ENCODE measurements at regions not wholly inside any gene's neighbourhood (a gene's known extent, or its start where the extent isn't known, plus 50 kb on each side); places are given as distances from the start of the nearest gene placed in this dataset.
A peak's percentile ranks its signal among the peaks of the same experiment; 100 is the strongest.
"Not testable (repeated sequence)": the region's sequence is repeated elsewhere in the genome, so short reads cannot be mapped to it uniquely, and the experiment has no call there.

GRCh38 chr2:89537862-89538261 is 846.4 kb downstream of the RPIA start:
- DNase-seq = not testable (repeated sequence)

GRCh38 chr2:89544110-89544509 is 852.6 kb downstream of the RPIA start:
- DNase-seq = not testable (repeated sequence)

GRCh38 chr2:89579154-89579553 is 887.7 kb downstream of the RPIA start:
- not testable (repeated sequence) for DNase-seq

- peak; percentile 29 for DNase-seq
Observed at GRCh38 chr2:89582816-89583215, 891.3 kb downstream of the RPIA start.

GRCh38 chr2:89584046-89584445 is 892.6 kb downstream of the RPIA start:
- not testable (repeated sequence) for DNase-seq

GRCh38 chr2:89584868-89585557 is 893.5 kb downstream of the RPIA start:
- DNase-seq = not testable (repeated sequence)

GRCh38 chr2:89585558-89585920 is 894.1 kb downstream of the RPIA start:
- DNase-seq = peak; percentile 44

- DNase-seq = peak; percentile 7
Observed at GRCh38 chr2:89599843-89600242, 908.4 kb downstream of the RPIA start.

- DNase-seq = not testable (repeated sequence)
Observed at GRCh38 chr2:89606514-89606913, 915.0 kb downstream of the RPIA start.

GRCh38 chr2:89610207-89610926 is 918.9 kb downstream of the RPIA start:
- not testable (repeated sequence) for DNase-seq

- not testable (repeated sequence) for DNase-seq
Observed at GRCh38 chr2:89610927-89611515, 919.5 kb downstream of the RPIA start.

GRCh38 chr2:89611710-89612109 is 920.2 kb downstream of the RPIA start:
- DNase-seq = not testable (repeated sequence)

GRCh38 chr2:89649268-89649667 is 957.8 kb downstream of the RPIA start:
- not testable (repeated sequence) for DNase-seq

GRCh38 chr2:89679254-89679653 is 987.8 kb downstream of the RPIA start:
- DNase-seq = not testable (repeated sequence)
